Osteocyte (in vitro differentiated cells): ENCODE measurements at regions not wholly inside any gene's neighbourhood (a gene's known extent, or its start where the extent isn't known, plus 50 kb on each side); places are given as distances from the start of the nearest gene placed in this dataset.

Experiments
- DNase-seq: peaks from one replicate; pipeline ENCODE4 v3.0.0; 2021; ENCODE audit warnings: mixed read lengths; ENCODE audit not compliant: unreplicated experiment; ENCODE audit errors: extremely low spot score
- H3K27ac Mint-ChIP-seq: one replicate; pipeline ENCODE4 v1.8.0; 2021; ENCODE audit warnings: mild to moderate bottlenecking, mixed read lengths; ENCODE audit not compliant: unreplicated experiment
- H3K27me3 Mint-ChIP-seq: one replicate; pipeline ENCODE4 v1.8.0; 2021; ENCODE audit warnings: mixed read lengths; ENCODE audit not compliant: unreplicated experiment
- H3K36me3 Mint-ChIP-seq: one replicate; pipeline ENCODE4 v1.8.0; 2021; ENCODE audit warnings: mixed read lengths; ENCODE audit not compliant: unreplicated experiment
- H3K4me1 Mint-ChIP-seq: one replicate; pipeline ENCODE4 v1.8.0; 2021; ENCODE audit warnings: mixed read lengths; ENCODE audit not compliant: unreplicated experiment
- H3K4me3 Mint-ChIP-seq: one replicate; pipeline ENCODE4 v1.8.0; 2021; ENCODE audit warnings: mild to moderate bottlenecking, moderate library complexity, mixed read lengths; ENCODE audit not compliant: unreplicated experiment
- H3K9me3 Mint-ChIP-seq: one replicate; pipeline ENCODE4 v1.8.0; 2021; ENCODE audit warnings: mixed read lengths; ENCODE audit not compliant: unreplicated experiment
- CTCF ChIP-seq: fragments of 200-600 bp; sonication (generic); IDR thresholded peaks from 2 replicates; pipeline ENCODE4 v1.5.0; 2021; ENCODE audit warnings: antibody characterized with exemption, mild to moderate bottlenecking, moderate library complexity

- Mint-ChIP-seq H3K9me3 (no peaks in the 10 kb centered on the region), H3K4me1 (no peaks in the 10 kb centered on the region), H3K36me3 (no peaks in the 10 kb centered on the region), H3K27ac (no peak overlapping the region), H3K4me3 (no peak overlapping the region), H3K27me3 (peaks cover 20% of the 10 kb centered on the region)
- TF ChIP-seq CTCF, result no peak
- no peak for DNase-seq
These were observed 298.8 kb downstream of the NSG2 start for GRCh38 chr5:174344335-174344734.

- TF ChIP-seq CTCF, result no peak
- H3K36me3 Mint-ChIP-seq, result no peaks in the 10 kb centered on the region
- no peak overlapping the region for H3K4me3 Mint-ChIP-seq
- no peaks in the 10 kb centered on the region for H3K4me1 Mint-ChIP-seq
- H3K27ac Mint-ChIP-seq, result no peak overlapping the region
- H3K27me3 Mint-ChIP-seq, result peaks cover 34% of the 10 kb centered on the region
- DNase-seq, result no peak
- H3K9me3 Mint-ChIP-seq, result no peaks in the 10 kb centered on the region
These were observed 301.7 kb downstream of the NSG2 start for GRCh38 chr5:174347183-174347582.

GRCh38 chr5:174348311-174348981 is 302.9 kb downstream of the NSG2 start:
- peaks cover 31% of the 10 kb centered on the region for H3K27me3 Mint-ChIP-seq
- H3K36me3 Mint-ChIP-seq, result no peaks in the 10 kb centered on the region
- DNase-seq, result no peak
- H3K4me1 Mint-ChIP-seq, result no peaks in the 10 kb centered on the region
- H3K9me3 Mint-ChIP-seq, result no peaks in the 10 kb centered on the region
- TF ChIP-seq CTCF, result no peak
- no peak overlapping the region for H3K27ac Mint-ChIP-seq
- no peak overlapping the region for H3K4me3 Mint-ChIP-seq

GRCh38 chr5:174352681-174353080 is 307.2 kb downstream of the NSG2 start:
- no peak for DNase-seq
- no peak for TF ChIP-seq CTCF
- no peak overlapping the region for H3K27ac Mint-ChIP-seq
- no peaks in the 10 kb centered on the region for H3K4me1 Mint-ChIP-seq
- no peaks in the 10 kb centered on the region for H3K36me3 Mint-ChIP-seq
- peaks cover 27% of the 10 kb centered on the region for H3K27me3 Mint-ChIP-seq
- no peak overlapping the region for H3K4me3 Mint-ChIP-seq
- no peaks in the 10 kb centered on the region for H3K9me3 Mint-ChIP-seq

DNA sequence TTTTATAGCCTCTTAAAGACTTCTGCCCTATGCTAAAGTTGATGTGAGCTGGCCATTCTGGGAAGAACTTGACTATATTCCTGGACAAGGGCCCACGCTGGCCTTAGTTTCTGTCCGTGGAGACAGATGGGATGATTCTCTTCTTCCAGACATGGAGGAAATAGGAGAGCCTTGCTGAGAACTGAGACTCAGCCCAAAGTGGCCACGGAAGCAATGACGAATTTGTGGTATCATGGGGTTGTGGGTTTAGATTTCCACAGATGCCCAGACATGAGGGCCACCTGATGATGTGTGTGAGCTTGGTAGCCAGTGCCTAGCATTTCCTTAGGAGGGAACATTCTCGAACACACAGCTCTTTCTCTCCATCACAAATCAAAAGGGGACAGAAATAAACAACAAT is 309.1 kb downstream of the NSG2 start:
- Mint-ChIP-seq H3K4me3 (no peak overlapping the region), H3K36me3 (no peaks in the 10 kb centered on the region), H3K4me1 (no peaks in the 10 kb centered on the region), H3K27ac (no peak overlapping the region), H3K27me3 (peaks cover 14% of the 10 kb centered on the region), H3K9me3 (no peaks in the 10 kb centered on the region)
- DNase-seq, result no peak
- TF ChIP-seq CTCF, result no peak
